H9 (cell line): ENCODE measurements at regions not wholly inside any gene's neighbourhood (a gene's known extent, or its start where the extent isn't known, plus 50 kb on each side); places are given as distances from the start of the nearest gene placed in this dataset.

Experiments
- DNase-seq: peaks from one replicate; pipeline ENCODE4 v3.0.0-alpha.2; 2017
- H2AFZ ChIP-seq: one replicate; pipeline ENCODE4 v1.6.1; 2013; ENCODE audit warnings: mild to moderate bottlenecking, low read length, control low read depth, moderate library complexity
- H2AK5ac ChIP-seq: 2 replicates; pipeline ENCODE4 v1.6.1; 2013; ENCODE audit warnings: low read length, control low read depth, mixed read lengths; ENCODE audit not compliant: insufficient read length
- H2BK120ac ChIP-seq: one replicate; pipeline ENCODE4 v1.6.1; 2013; ENCODE audit warnings: low read depth, mild to moderate bottlenecking, low read length, control low read depth, inconsistent platforms; ENCODE audit not compliant: poor library complexity, severe bottlenecking
- H2BK12ac ChIP-seq: 2 replicates; pipeline ENCODE4 v1.6.1; 2013; ENCODE audit warnings: low read length, control low read depth, mixed read lengths, low read depth; ENCODE audit not compliant: insufficient read length
- H2BK15ac ChIP-seq: 2 replicates; pipeline ENCODE4 v1.6.1; 2013; ENCODE audit warnings: low read depth, low read length, control low read depth
- H2BK20ac ChIP-seq: one replicate; pipeline ENCODE4 v1.6.1; 2013; ENCODE audit warnings: low read depth, mild to moderate bottlenecking, low read length, control low read depth, inconsistent platforms; ENCODE audit not compliant: poor library complexity, severe bottlenecking
- H2BK5ac ChIP-seq: 2 replicates; pipeline ENCODE4 v1.6.1; 2013; ENCODE audit warnings: low read length, control low read depth, mixed read lengths; ENCODE audit not compliant: insufficient read length
- H3K14ac ChIP-seq: 2 replicates; pipeline ENCODE4 v1.6.1; 2013; ENCODE audit warnings: low read length, control low read depth; ENCODE audit not compliant: insufficient read depth
- H3K18ac ChIP-seq: 2 replicates; pipeline ENCODE4 v1.6.1; 2013; ENCODE audit warnings: low read depth, mild to moderate bottlenecking, mixed read lengths, low read length, control low read depth; ENCODE audit not compliant: insufficient read length
- H3K23ac ChIP-seq: 2 replicates; pipeline ENCODE4 v1.6.1; 2013; ENCODE audit warnings: low read length, control low read depth, mixed read lengths, low read depth; ENCODE audit not compliant: insufficient read length
- H3K23me2 ChIP-seq: 2 replicates; pipeline ENCODE4 v1.6.1; 2013; ENCODE audit warnings: low read depth, mild to moderate bottlenecking, mixed read lengths, low read length, control low read depth; ENCODE audit not compliant: insufficient read length, poor library complexity, severe bottlenecking
- H3K27ac ChIP-seq: 2 replicates; pipeline ENCODE4 v1.5.1; 2013; ENCODE audit warnings: low read length, control low read depth, mixed read lengths, low read depth; ENCODE audit not compliant: insufficient read length
- H3K27me3 ChIP-seq: 2 replicates; pipeline ENCODE4 v1.6.1; 2013; ENCODE audit warnings: low read length, control low read depth, inconsistent platforms; ENCODE audit not compliant: insufficient read depth
- H3K4ac ChIP-seq: 2 replicates; pipeline ENCODE4 v1.6.1; 2013; ENCODE audit warnings: low read depth, mild to moderate bottlenecking, control low read depth, inconsistent platforms, low read length, moderate library complexity
- H3K4me1 ChIP-seq: 2 replicates; pipeline ENCODE4 v1.6.1; 2013; ENCODE audit warnings: low read length, control low read depth, inconsistent platforms; ENCODE audit not compliant: insufficient read depth
- H3K4me2 ChIP-seq: 2 replicates; pipeline ENCODE4 v1.6.1; 2013; ENCODE audit warnings: low read length, control low read depth, mixed read lengths; ENCODE audit not compliant: insufficient read length, insufficient read depth
- H3K56ac ChIP-seq: 2 replicates; pipeline ENCODE4 v1.6.1; 2013; ENCODE audit warnings: low read depth, mild to moderate bottlenecking, mixed read lengths, low read length, control low read depth; ENCODE audit not compliant: insufficient read length
- H3K79me1 ChIP-seq: 2 replicates; pipeline ENCODE4 v1.6.1; 2013; ENCODE audit warnings: low read depth, mild to moderate bottlenecking, moderate library complexity, low read length, control low read depth, inconsistent platforms; ENCODE audit not compliant: insufficient read depth, poor library complexity, severe bottlenecking
- H3K79me2 ChIP-seq: 2 replicates; pipeline ENCODE4 v1.6.1; 2013; ENCODE audit warnings: low read length, control low read depth, inconsistent platforms; ENCODE audit not compliant: insufficient read depth
- H3K9ac ChIP-seq: 2 replicates; pipeline ENCODE4 v1.6.1; 2013; ENCODE audit warnings: low read length, control low read depth, mixed read lengths; ENCODE audit not compliant: insufficient read length; ENCODE audit errors: extremely low read depth
- H3K9me3 ChIP-seq: one replicate; pipeline ENCODE4 v1.6.1; 2013; ENCODE audit warnings: low read depth, low read length, inconsistent platforms; ENCODE audit not compliant: control insufficient read depth
- H3T11ph ChIP-seq: one replicate; pipeline ENCODE4 v1.6.1; 2013; ENCODE audit warnings: mild to moderate bottlenecking, low read length, control low read depth, inconsistent platforms
- H4K20me1 ChIP-seq: one replicate; pipeline ENCODE4 v1.6.1; 2013; ENCODE audit not compliant: control insufficient read depth, insufficient read length, insufficient read depth
- H4K5ac ChIP-seq: 2 replicates; pipeline ENCODE4 v1.6.1; 2013; ENCODE audit warnings: low read depth, mild to moderate bottlenecking, mixed read lengths, low read length, control low read depth; ENCODE audit not compliant: insufficient read length
- H4K8ac ChIP-seq: replicated peaks from 2 replicates; pipeline ENCODE4 v1.6.1; 2013; ENCODE audit warnings: low read length, control low read depth, mixed read lengths, low read depth; ENCODE audit not compliant: insufficient read length
- H4K91ac ChIP-seq: 2 replicates; pipeline ENCODE4 v1.6.1; 2013; ENCODE audit warnings: low read depth, mild to moderate bottlenecking, moderate library complexity, mixed read lengths, low read length, control low read depth; ENCODE audit not compliant: insufficient read length
- H3K27ac Mint-ChIP-seq, 3 experiments: 2 replicates in 2 of 3; 3 replicates in 1 of 3; pipeline ENCODE4 v1.8.0; 2020 to 2021; ENCODE audit warnings: mixed read lengths in 3 of 3, mild to moderate bottlenecking in 1 of 3, moderate library complexity in 1 of 3
- H3K27me3 Mint-ChIP-seq: 2 replicates; pipeline ENCODE4 v1.8.0; 2021; ENCODE audit warnings: low read depth, mild to moderate bottlenecking, moderate library complexity, mixed read lengths
- H3K36me3 Mint-ChIP-seq, 3 experiments: 2 replicates in 2 of 3; 3 replicates in 1 of 3; pipeline ENCODE4 v1.8.0; 2020 to 2021; ENCODE audit warnings: low read depth in 3 of 3, mixed read lengths in 3 of 3; ENCODE audit not compliant: insufficient read depth in 1 of 3
- H3K4me1 Mint-ChIP-seq, 2 experiments: 2 replicates each; pipeline ENCODE4 v1.8.0; 2020; ENCODE audit warnings: mixed read lengths in 2 of 2
- H3K4me3 Mint-ChIP-seq, 2 experiments: 2 replicates in 1 of 2; 3 replicates in 1 of 2; pipeline ENCODE4 v1.8.0; 2020 to 2021; ENCODE audit warnings: mild to moderate bottlenecking in 2 of 2, mixed read lengths in 2 of 2, moderate library complexity in 1 of 2
- H3K9me3 Mint-ChIP-seq, 2 experiments: 2 replicates in 1 of 2; 3 replicates in 1 of 2; pipeline ENCODE4 v1.8.0; 2020; ENCODE audit warnings: mild to moderate bottlenecking in 2 of 2, mixed read lengths in 2 of 2, moderate library complexity in 1 of 2
- CTCF ChIP-seq: fragments of 200-600 bp; sonication (generic); conservative IDR thresholded peaks from 3 replicates; pipeline ENCODE4 v1.8.0; 2021; ENCODE audit warnings: antibody characterized with exemption, mild to moderate bottlenecking
- WGBS: extraction: QIAGEN DNeasy Blood & Tissue Kit; methylation state at CpG from one replicate; pipeline ENCODE4 v1.1.7; 2013; ENCODE audit warnings: missing lambda C conversion rate, low lambda C conversion rate, mixed read lengths; ENCODE audit not compliant: insufficient read length; ENCODE audit errors: extremely low coverage; 5-methylcytosine and 5-hydroxymethylcytosine counted together

GRCh38 chr4:137587796-137588195, 55.5 kb upstream of the PCDH18 start:
- no CpG with 5 or more reads among the region's 1 CpG for WGBS
- no peak overlapping the region for H4K91ac ChIP-seq
- H3K27me3 Mint-ChIP-seq: no peaks in the 10 kb centered on the region
- no peak overlapping the region for H3T11ph ChIP-seq
- no peaks in the 10 kb centered on the region for H3K27me3 ChIP-seq
- peaks cover 20 to 22% of the 10 kb centered on the region in 2 experiments for H3K4me1 Mint-ChIP-seq
- no peaks in the 10 kb centered on the region for H3K4me1 ChIP-seq
- no peaks in the 10 kb centered on the region for H4K20me1 ChIP-seq
- H3K27ac Mint-ChIP-seq: no peak overlapping the region
- H3K56ac ChIP-seq: no peak overlapping the region
- H2BK20ac ChIP-seq: no peak overlapping the region
- no peak overlapping the region for H3K4me2 ChIP-seq
- no peak overlapping the region for H4K5ac ChIP-seq
- no peaks in the 10 kb centered on the region for H3K79me2 ChIP-seq
- no peak overlapping the region for H3K27ac ChIP-seq
- no peak overlapping the region for H4K8ac ChIP-seq
- TF ChIP-seq CTCF: no peak
- H2AFZ ChIP-seq: no peak overlapping the region
- no peak overlapping the region for H3K23ac ChIP-seq
- no peaks in the 10 kb centered on the region for H3K23me2 ChIP-seq
- H3K14ac ChIP-seq: no peak overlapping the region
- no peaks in the 10 kb centered on the region for H3K36me3 Mint-ChIP-seq
- H3K9me3 Mint-ChIP-seq: no peaks in the 10 kb centered on the region
- H3K4me3 Mint-ChIP-seq: no peak overlapping the region
- no peak overlapping the region for H2BK12ac ChIP-seq
- no peak overlapping the region for H2AK5ac ChIP-seq
- no peak for DNase-seq
- H3K4ac ChIP-seq: no peak overlapping the region
- no peak overlapping the region for H2BK5ac ChIP-seq
- H3K18ac ChIP-seq: no peak overlapping the region
- H3K9ac ChIP-seq: no peak overlapping the region
- H3K79me1 ChIP-seq: no peaks in the 10 kb centered on the region
- H2BK15ac ChIP-seq: no peak overlapping the region
- H3K9me3 ChIP-seq: no peaks in the 10 kb centered on the region
- H2BK120ac ChIP-seq: no peak overlapping the region
